ENCODE measurements at regions not wholly inside any gene's neighbourhood (a gene's known extent, or its start where the extent isn't known, plus 50 kb on each side); places are given as distances from the start of the nearest gene placed in this dataset.

DNA sequence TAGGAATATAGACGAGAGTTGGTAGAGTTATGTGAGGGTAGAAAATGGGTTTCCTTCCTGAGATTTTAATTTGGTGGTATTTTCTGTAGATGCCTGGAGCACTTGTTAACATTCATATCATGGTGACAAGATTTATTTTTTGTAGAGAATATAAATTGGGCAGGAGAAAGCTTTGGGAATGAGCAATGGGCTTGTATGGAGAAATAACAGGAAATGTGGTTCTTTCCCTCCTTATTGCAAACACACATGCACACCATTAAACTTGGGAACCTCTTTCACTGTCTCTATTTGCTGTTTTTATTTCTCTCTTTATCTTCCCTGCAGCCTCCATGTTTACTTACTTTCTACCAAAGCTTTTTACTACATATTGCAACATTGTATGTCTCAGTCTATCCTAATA is 1653.6 kb downstream of the OLFM4 start:
- WGBS, 5 donors: 62 to 86% (median 81%) methylated on average over 1 of the region's 1 CpG
- intact Hi-C loops (cut with DNase I; ENCODE audit: low total_unique reads): no loop called here
- TF ChIP-seq, protein P1, sequence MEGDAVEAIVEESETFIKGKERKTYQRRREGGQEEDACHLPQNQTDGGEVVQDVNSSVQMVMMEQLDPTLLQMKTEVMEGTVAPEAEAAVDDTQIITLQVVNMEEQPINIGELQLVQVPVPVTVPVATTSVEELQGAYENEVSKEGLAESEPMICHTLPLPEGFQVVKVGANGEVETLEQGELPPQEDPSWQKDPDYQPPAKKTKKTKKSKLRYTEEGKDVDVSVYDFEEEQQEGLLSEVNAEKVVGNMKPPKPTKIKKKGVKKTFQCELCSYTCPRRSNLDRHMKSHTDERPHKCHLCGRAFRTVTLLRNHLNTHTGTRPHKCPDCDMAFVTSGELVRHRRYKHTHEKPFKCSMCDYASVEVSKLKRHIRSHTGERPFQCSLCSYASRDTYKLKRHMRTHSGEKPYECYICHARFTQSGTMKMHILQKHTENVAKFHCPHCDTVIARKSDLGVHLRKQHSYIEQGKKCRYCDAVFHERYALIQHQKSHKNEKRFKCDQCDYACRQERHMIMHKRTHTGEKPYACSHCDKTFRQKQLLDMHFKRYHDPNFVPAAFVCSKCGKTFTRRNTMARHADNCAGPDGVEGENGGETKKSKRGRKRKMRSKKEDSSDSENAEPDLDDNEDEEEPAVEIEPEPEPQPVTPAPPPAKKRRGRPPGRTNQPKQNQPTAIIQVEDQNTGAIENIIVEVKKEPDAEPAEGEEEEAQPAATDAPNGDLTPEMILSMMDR (IDR thresholded peaks at IDR 0.05 in 8 of 11, conservative IDR thresholded peaks at IDR 0.05 in 3 of 11): no peak
- TF ChIP-seq POLR2A (IDR thresholded peaks at IDR 0.05): no peak
- no peak for TF ChIP-seq POLR2AphosphoS5 (IDR thresholded peaks at IDR 0.05)

GRCh38 chr13:54687173-54687572 is 1658.6 kb downstream of the OLFM4 start:
- intact Hi-C loops (cut with DNase I; ENCODE audit: low total_unique reads): no loop called here

More for the DNA sequence above, 1653.6 kb downstream of the OLFM4 start:
- H3K4me3 ChIP-seq: no peak overlapping the region
- H3K27ac ChIP-seq: no peak overlapping the region
- H3K36me3 ChIP-seq: no peaks in the 10 kb centered on the region
- DNase-seq: no peak
- H3K4me1 ChIP-seq: no peaks in the 10 kb centered on the region
- H3K9me3 ChIP-seq: peaks cover 0 to 52% (median 14%) of the 10 kb centered on the region in 8 donors
- no peaks in the 10 kb centered on the region for H3K27me3 ChIP-seq (replicated peaks in 1 of 7)

DNA sequence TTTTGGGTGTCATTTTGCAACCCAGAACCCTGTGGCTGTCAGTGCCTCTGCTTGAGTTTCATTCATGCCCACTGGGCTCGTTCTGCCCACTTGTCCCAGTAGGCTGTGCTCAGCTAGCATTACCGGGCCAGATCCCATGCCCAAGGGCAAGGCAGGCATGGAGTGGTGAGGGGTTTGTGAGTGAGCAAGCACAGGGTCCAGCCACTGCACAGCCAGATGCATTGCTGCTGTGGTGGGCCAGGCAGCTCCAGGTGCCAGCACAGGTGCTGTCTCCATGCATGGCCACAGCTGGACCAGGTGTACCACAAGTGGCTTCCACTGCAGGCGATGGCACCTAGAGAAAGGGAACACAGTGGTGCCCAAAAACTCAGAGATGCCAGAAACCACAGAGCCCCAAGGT is 1671.2 kb downstream of the OLFM4 start:
- Histone ChIP-seq H3K36me3 (no peaks in the 10 kb centered on the region), H3K27me3 (replicated peaks in 1 of 7) (no peaks in the 10 kb centered on the region), H3K4me3 (no peak overlapping the region), H3K27ac (no peak overlapping the region), H3K9me3 (peaks cover 0 to 79% (median 31%) of the 10 kb centered on the region in 8 donors), H3K4me1 (no peaks in the 10 kb centered on the region)
- intact Hi-C loops (cut with DNase I; ENCODE audit: low total_unique reads): no loop called here
- TF ChIP-seq POLR2AphosphoS5 (IDR thresholded peaks at IDR 0.05): no peak
- TF ChIP-seq, protein P1 (IDR thresholded peaks at IDR 0.05 in 8 of 11, conservative IDR thresholded peaks at IDR 0.05 in 3 of 11): no peak
- no peak for TF ChIP-seq POLR2A (IDR thresholded peaks at IDR 0.05)
- DNase-seq: no peak
- WGBS, 5 donors: 76 to 91% (median 81%) methylated on average over 3 of the region's 3 CpGs

More at GRCh38 chr13:54687173-54687572, 1658.6 kb downstream of the OLFM4 start:
- no peak overlapping the region for H3K4me3 ChIP-seq
- no peaks in the 10 kb centered on the region for H3K36me3 ChIP-seq
- peaks cover 0 to 31% (median 14%) of the 10 kb centered on the region in 8 donors for H3K9me3 ChIP-seq
- no peaks in the 10 kb centered on the region for H3K4me1 ChIP-seq
- TF ChIP-seq POLR2A (IDR thresholded peaks at IDR 0.05) (no peak), POLR2AphosphoS5 (IDR thresholded peaks at IDR 0.05) (no peak)
- TF ChIP-seq, protein P1 (IDR thresholded peaks at IDR 0.05 in 8 of 11, conservative IDR thresholded peaks at IDR 0.05 in 3 of 11): no peak
- DNase-seq: no peak
- 73 to 87% (median 81%) methylated on average over 1 of the region's 1 CpG for WGBS, 5 donors
- no peak overlapping the region for H3K27ac ChIP-seq
- H3K27me3 ChIP-seq (replicated peaks in 1 of 7): no peaks in the 10 kb centered on the region

DNA sequence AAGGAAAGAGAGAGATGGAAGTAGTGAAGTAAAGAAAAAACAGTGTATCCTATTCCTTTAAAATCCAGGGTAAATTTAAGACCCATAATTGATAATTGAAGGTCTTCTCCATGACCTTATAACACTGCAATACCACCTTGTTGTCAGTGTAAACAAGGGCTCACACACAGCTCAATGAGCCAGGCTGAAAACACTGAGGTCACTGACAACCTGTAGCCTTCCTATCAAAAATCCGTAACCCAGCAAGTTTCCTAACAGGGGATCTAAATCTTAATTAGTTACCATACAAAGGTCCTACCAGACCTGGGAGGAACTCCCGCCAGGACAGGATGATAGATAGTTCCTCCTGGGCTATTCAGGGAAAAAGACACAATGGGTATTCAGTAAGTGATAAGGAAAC is 1677.1 kb downstream of the OLFM4 start:
- Histone ChIP-seq H3K27ac (no peak overlapping the region), H3K27me3 (replicated peaks in 1 of 7) (no peaks in the 10 kb centered on the region), H3K4me3 (no peak overlapping the region), H3K4me1 (no peaks in the 10 kb centered on the region), H3K9me3 (peaks cover 0 to 57% (median 6%) of the 10 kb centered on the region in 8 donors), H3K36me3 (no peaks in the 10 kb centered on the region)
- 57 to 65% (median 58%) methylated on average over 2 of the region's 2 CpGs for WGBS, 5 donors
- intact Hi-C loops (cut with DNase I; ENCODE audit: low total_unique reads): no loop called here
- no peak for DNase-seq
- TF ChIP-seq, protein P1 (IDR thresholded peaks at IDR 0.05 in 8 of 11, conservative IDR thresholded peaks at IDR 0.05 in 3 of 11): no peak
- no peak for TF ChIP-seq POLR2AphosphoS5 (IDR thresholded peaks at IDR 0.05)
- no peak for TF ChIP-seq POLR2A (IDR thresholded peaks at IDR 0.05)

Data from spleen (tissue), 11 donors.